Left colon (tissue), 2 donors: ENCODE measurements at regions not wholly inside any gene's neighbourhood (a gene's known extent, or its start where the extent isn't known, plus 50 kb on each side); places are given as distances from the start of the nearest gene placed in this dataset.
"Not testable (repeated sequence)": the region's sequence is repeated elsewhere in the genome, so short reads cannot be mapped to it uniquely, and the experiment has no call there.

ENCODE experiments used
- ATAC-seq: fragments of 200-7000 bp; cut with Tn5 transposase; one replicate; pipeline ENCODE4 v1.9.1; 2020; ENCODE audit warnings: mild to moderate bottlenecking, moderate library complexity
- DNase-seq, 2 donors: peaks; one replicate each; pipeline ENCODE4 v3.0.0-alpha.2; 2020
- intact Hi-C, 2 donors: fragments of 100-400 bp; cut with DNase I in 1 of 2; cut with micrococcal nuclease in 1 of 2; formaldehyde crosslinking; loops; one replicate each; pipeline versions ENCODE4 v1.11.2 to v1.14.0; 2022; cut with DNase I, micrococcal nuclease
- donor health status: DM: no; HTN: no; CAD: no.
- donor health status: DM: yes; HTN: yes; CAD: no.

- DNase-seq (no peak), ATAC-seq (no peak)
- intact Hi-C loops, result no loop called here
These were observed 103.1 kb upstream of the TSLP start for GRCh38 chr5:110968246-110969005.

GRCh38 chr5:110969502-110969901, 102.0 kb upstream of the TSLP start:
- no peak for DNase-seq
- ATAC-seq, result no peak
- intact Hi-C loops, result no loop called here

- ATAC-seq, result no peak
- no peak for DNase-seq
- intact Hi-C loops, result no loop called here
These were observed 98.0 kb upstream of the TSLP start for GRCh38 chr5:110973510-110973909.

- DNase-seq (no peak), ATAC-seq (no peak)
- intact Hi-C loops, result no loop called here
These were observed 93.6 kb upstream of the TSLP start for GRCh38 chr5:110977915-110978314.

GRCh38 chr5:110985882-110986281, 85.6 kb upstream of the TSLP start:
- intact Hi-C loops, DNase-seq, ATAC-seq: not testable (repeated sequence)

GRCh38 chr5:110987573-110987972, 83.9 kb upstream of the TSLP start:
- ATAC-seq, intact Hi-C loops, DNase-seq: not testable (repeated sequence)

GRCh38 chr5:110996742-110997141, 74.8 kb upstream of the TSLP start:
- DNase-seq, result no peak
- no peak for ATAC-seq
- intact Hi-C loops, result no loop called here

- intact Hi-C loops, result no loop called here
- DNase-seq (no peak), ATAC-seq (no peak)
These were observed 69.5 kb upstream of the TSLP start for GRCh38 chr5:111002036-111002435.

- intact Hi-C loops, result no loop called here
- no peak for ATAC-seq
These were observed 67.9 kb upstream of the TSLP start for GRCh38 chr5:111003623-111004022.

GRCh38 chr5:111004291-111004690, 67.2 kb upstream of the TSLP start:
- DNase-seq (no peak), ATAC-seq (no peak)
- intact Hi-C loops, result no loop called here

More at GRCh38 chr5:111003623-111004022, 67.9 kb upstream of the TSLP start:
- DNase-seq, result no peak

- no peak for DNase-seq
- ATAC-seq, result no peak
- intact Hi-C loops, result no loop called here
These were observed 60.7 kb upstream of the TSLP start for GRCh38 chr5:111010783-111011182.

GRCh38 chr5:111013011-111013410, 58.5 kb upstream of the TSLP start:
- no peak for ATAC-seq
- intact Hi-C loops, result no loop called here
- no peak for DNase-seq

- DNase-seq (no peak), ATAC-seq (no peak)
- intact Hi-C loops, result no loop called here
These were observed 54.7 kb upstream of the TSLP start for GRCh38 chr5:111016801-111017200.

GRCh38 chr5:111017731-111018130, 53.8 kb upstream of the TSLP start:
- intact Hi-C loops, result no loop called here
- DNase-seq (no peak), ATAC-seq (no peak)
